HL-60 (cell line): ENCODE measurements at regions not wholly inside any gene's neighbourhood (a gene's known extent, or its start where the extent isn't known, plus 50 kb on each side); places are given as distances from the start of the nearest gene placed in this dataset.

Experiments
- GABPA ChIP-seq: IDR thresholded peaks from 2 replicates; pipeline ENCODE4 v1.6.1; 2012; ENCODE audit warnings: low read depth
- POLR2AphosphoS5 ChIP-seq: IDR thresholded peaks from 2 replicates; pipeline ENCODE4 v1.6.1; 2012; ENCODE audit warnings: low read depth
- REST ChIP-seq: IDR thresholded peaks from 2 replicates; pipeline ENCODE4 v1.6.1; 2012; ENCODE audit warnings: low read depth; ENCODE audit not compliant: insufficient replicate concordance
- SPI1 ChIP-seq: IDR thresholded peaks from 2 replicates; pipeline ENCODE4 v1.6.1; 2012; ENCODE audit warnings: low read depth, mild to moderate bottlenecking, borderline replicate concordance
- TF ChIP-seq, protein P1 (sequence below): IDR thresholded peaks from one replicate; pipeline ENCODE4 v1.5.1; 2011; ENCODE audit warnings: low read length, control low read depth, inconsistent platforms; ENCODE audit not compliant: insufficient read depth

GRCh38 chr1:235920596-235921375, 54.1 kb upstream of the LYST start:
- TF ChIP-seq, protein P1, sequence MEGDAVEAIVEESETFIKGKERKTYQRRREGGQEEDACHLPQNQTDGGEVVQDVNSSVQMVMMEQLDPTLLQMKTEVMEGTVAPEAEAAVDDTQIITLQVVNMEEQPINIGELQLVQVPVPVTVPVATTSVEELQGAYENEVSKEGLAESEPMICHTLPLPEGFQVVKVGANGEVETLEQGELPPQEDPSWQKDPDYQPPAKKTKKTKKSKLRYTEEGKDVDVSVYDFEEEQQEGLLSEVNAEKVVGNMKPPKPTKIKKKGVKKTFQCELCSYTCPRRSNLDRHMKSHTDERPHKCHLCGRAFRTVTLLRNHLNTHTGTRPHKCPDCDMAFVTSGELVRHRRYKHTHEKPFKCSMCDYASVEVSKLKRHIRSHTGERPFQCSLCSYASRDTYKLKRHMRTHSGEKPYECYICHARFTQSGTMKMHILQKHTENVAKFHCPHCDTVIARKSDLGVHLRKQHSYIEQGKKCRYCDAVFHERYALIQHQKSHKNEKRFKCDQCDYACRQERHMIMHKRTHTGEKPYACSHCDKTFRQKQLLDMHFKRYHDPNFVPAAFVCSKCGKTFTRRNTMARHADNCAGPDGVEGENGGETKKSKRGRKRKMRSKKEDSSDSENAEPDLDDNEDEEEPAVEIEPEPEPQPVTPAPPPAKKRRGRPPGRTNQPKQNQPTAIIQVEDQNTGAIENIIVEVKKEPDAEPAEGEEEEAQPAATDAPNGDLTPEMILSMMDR, result no peak
- no peak for TF ChIP-seq GABPA
- no peak for TF ChIP-seq REST
- no peak for TF ChIP-seq POLR2AphosphoS5
- TF ChIP-seq SPI1, result no peak
